IMR-90 (cell line): ENCODE measurements at regions not wholly inside any gene's neighbourhood (a gene's known extent, or its start where the extent isn't known, plus 50 kb on each side); places are given as distances from the start of the nearest gene placed in this dataset.

Experiments used
- BHLHE40 ChIP-seq: fragments of 150-350 bp; IDR thresholded peaks from 2 replicates; pipeline ENCODE4 v1.6.1; 2016; ENCODE audit warnings: mild to moderate bottlenecking, low read depth, low read length
- CEBPB ChIP-seq: IDR thresholded peaks from 2 replicates; pipeline ENCODE4 v1.6.1; 2012; ENCODE audit warnings: low read depth, low read length, improper control_type of control experiment
- CHD1 ChIP-seq: IDR thresholded peaks from 2 replicates; pipeline ENCODE4 v1.6.1; 2012; ENCODE audit warnings: low read depth, low read length, improper control_type of control experiment
- CTCF ChIP-seq: conservative IDR thresholded peaks from 2 replicates; pipeline ENCODE4 v1.5.1; 2012; ENCODE audit warnings: mild to moderate bottlenecking, low read depth, low read length, improper control_type of control experiment
- MAFK ChIP-seq: IDR thresholded peaks from 2 replicates; pipeline ENCODE4 v1.6.1; 2012; ENCODE audit warnings: low read depth, low read length, improper control_type of control experiment
- MAZ ChIP-seq: IDR thresholded peaks from 2 replicates; pipeline ENCODE4 v1.6.1; 2012; ENCODE audit warnings: low read depth, mild to moderate bottlenecking, low read length, improper control_type of control experiment, moderate library complexity, borderline replicate concordance
- MXI1 ChIP-seq: IDR thresholded peaks from 2 replicates; pipeline ENCODE4 v1.6.1; 2012; ENCODE audit warnings: low read depth, mild to moderate bottlenecking, low read length, moderate library complexity, borderline replicate concordance
- NFE2L2 ChIP-seq: fragments of 150-350 bp; IDR thresholded peaks from 2 replicates; pipeline ENCODE4 v1.6.1; 2016; ENCODE audit warnings: low read depth, mild to moderate bottlenecking, low read length
- POLR2A ChIP-seq: IDR thresholded peaks from 2 replicates; pipeline ENCODE4 v1.6.1; 2012; ENCODE audit warnings: mild to moderate bottlenecking, low read depth, low read length
- RAD21 ChIP-seq: IDR thresholded peaks from 2 replicates; pipeline ENCODE4 v1.6.1; 2012; ENCODE audit warnings: low read length, improper control_type of control experiment
- RCOR1 ChIP-seq: IDR thresholded peaks from 2 replicates; pipeline ENCODE4 v1.6.1; 2012; ENCODE audit warnings: mild to moderate bottlenecking, low read length, improper control_type of control experiment; ENCODE audit not compliant: insufficient replicate concordance
- SMC3 ChIP-seq: fragments of 150-350 bp; IDR thresholded peaks from 2 replicates; pipeline ENCODE4 v1.6.1; 2016; ENCODE audit warnings: low read depth, mild to moderate bottlenecking, antibody characterized with exemption, low read length, moderate library complexity
- TF ChIP-seq, protein P1 (sequence below): fragments of 150-350 bp; IDR thresholded peaks from 2 replicates; pipeline ENCODE4 v1.6.1; 2017; ENCODE audit warnings: mild to moderate bottlenecking, antibody characterized with exemption, low read length, low read depth

DNA sequence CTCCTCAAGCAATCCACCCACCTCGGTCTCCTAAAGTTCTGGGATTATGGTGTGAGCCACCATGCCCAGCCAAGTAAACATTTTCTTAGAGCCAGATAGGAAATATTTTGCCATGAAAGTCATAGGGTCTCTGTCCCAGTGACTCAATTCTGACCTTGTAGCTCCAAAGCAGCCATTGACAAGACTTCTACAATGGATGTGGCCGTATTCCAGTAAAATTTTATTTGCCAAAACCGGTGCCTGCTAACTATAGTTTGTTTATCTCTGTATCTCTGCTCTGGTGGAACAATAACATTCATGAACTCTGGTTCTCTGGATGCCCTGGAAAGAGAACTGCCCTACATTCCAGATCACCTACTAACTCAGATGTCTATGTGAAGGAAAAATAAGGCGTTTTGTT, 54.6 kb upstream of the USP44 start:
- no peak for TF ChIP-seq MAFK
- no peak for TF ChIP-seq MAZ
- no peak for TF ChIP-seq CTCF
- TF ChIP-seq, protein P1, sequence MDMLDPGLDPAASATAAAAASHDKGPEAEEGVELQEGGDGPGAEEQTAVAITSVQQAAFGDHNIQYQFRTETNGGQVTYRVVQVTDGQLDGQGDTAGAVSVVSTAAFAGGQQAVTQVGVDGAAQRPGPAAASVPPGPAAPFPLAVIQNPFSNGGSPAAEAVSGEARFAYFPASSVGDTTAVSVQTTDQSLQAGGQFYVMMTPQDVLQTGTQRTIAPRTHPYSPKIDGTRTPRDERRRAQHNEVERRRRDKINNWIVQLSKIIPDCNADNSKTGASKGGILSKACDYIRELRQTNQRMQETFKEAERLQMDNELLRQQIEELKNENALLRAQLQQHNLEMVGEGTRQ = no peak
- TF ChIP-seq MXI1 = no peak
- TF ChIP-seq CEBPB = no peak
- no peak for TF ChIP-seq POLR2A
- TF ChIP-seq RAD21 = no peak
- no peak for TF ChIP-seq SMC3
- TF ChIP-seq BHLHE40 = no peak
- TF ChIP-seq NFE2L2 = no peak
- TF ChIP-seq RCOR1 = no peak
- TF ChIP-seq CHD1 = no peak
